ENCODE measurements at regions not wholly inside any gene's neighbourhood (a gene's known extent, or its start where the extent isn't known, plus 50 kb on each side); places are given as distances from the start of the nearest gene placed in this dataset.

GRCh38 chr16:59356709-59357108 is 622.6 kb upstream of the GOT2 start:
- TF ChIP-seq, protein P1, sequence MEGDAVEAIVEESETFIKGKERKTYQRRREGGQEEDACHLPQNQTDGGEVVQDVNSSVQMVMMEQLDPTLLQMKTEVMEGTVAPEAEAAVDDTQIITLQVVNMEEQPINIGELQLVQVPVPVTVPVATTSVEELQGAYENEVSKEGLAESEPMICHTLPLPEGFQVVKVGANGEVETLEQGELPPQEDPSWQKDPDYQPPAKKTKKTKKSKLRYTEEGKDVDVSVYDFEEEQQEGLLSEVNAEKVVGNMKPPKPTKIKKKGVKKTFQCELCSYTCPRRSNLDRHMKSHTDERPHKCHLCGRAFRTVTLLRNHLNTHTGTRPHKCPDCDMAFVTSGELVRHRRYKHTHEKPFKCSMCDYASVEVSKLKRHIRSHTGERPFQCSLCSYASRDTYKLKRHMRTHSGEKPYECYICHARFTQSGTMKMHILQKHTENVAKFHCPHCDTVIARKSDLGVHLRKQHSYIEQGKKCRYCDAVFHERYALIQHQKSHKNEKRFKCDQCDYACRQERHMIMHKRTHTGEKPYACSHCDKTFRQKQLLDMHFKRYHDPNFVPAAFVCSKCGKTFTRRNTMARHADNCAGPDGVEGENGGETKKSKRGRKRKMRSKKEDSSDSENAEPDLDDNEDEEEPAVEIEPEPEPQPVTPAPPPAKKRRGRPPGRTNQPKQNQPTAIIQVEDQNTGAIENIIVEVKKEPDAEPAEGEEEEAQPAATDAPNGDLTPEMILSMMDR (conservative IDR thresholded peaks at IDR 0.05 in 1 of 2, IDR thresholded peaks at IDR 0.05 in 1 of 2; ENCODE audit: extremely low read depth in 1 of 2, insufficient read depth in 1 of 2, low read depth in 1 of 2, low read length in 2 of 2), result no peak
- no peak for TF ChIP-seq EZH2 (IDR thresholded peaks at IDR 0.05; ENCODE audit: borderline replicate concordance, low read length)
